ENCODE measurements at regions not wholly inside any gene's neighbourhood (a gene's known extent, or its start where the extent isn't known, plus 50 kb on each side); places are given as distances from the start of the nearest gene placed in this dataset.

GRCh38 chr14:42224053-42224888 is 617.6 kb downstream of the LRFN5 start:
- intact Hi-C loops (cut with micrococcal nuclease; ENCODE audit: unreplicated experiment) = loop anchor here (5.0 to 10.0 kb wide), 3 partner anchors 297 to 1571 kb away; no protein-coding TSS in a partner anchor
- TF ChIP-seq CTCF (conservative IDR thresholded peaks at IDR 0.05; ENCODE audit: low read depth, low read length) (peak; percentile 93), EZH2 (IDR thresholded peaks at IDR 0.05; ENCODE audit: borderline replicate concordance, low read depth, low read length, poor library complexity, severe bottlenecking) (no peak)
- peaks cover 13% of the 10 kb centered on the region for H3K4me1 ChIP-seq (ENCODE audit: insufficient read depth, low read length, poor library complexity, severe bottlenecking)
- peak; percentile 87 for DNase-seq (ENCODE audit: low spot score)
- no peak overlapping the region for H3K4me3 ChIP-seq (ENCODE audit: low read depth, low read length, poor library complexity, severe bottlenecking)
- POLR2A ChIA-PET (ENCODE audit: low non-redundant PET) = no interaction called here
- CTCF ChIA-PET = no interaction called here
- H3K27me3 ChIP-seq (replicated peaks; ENCODE audit: insufficient read depth, low read depth, low read length, poor library complexity) = no peaks in the 10 kb centered on the region
- no peaks in the 10 kb centered on the region for H3K36me3 ChIP-seq (ENCODE audit: insufficient read depth, low read length, poor library complexity, severe bottlenecking)
- BruUV-seq (replicated peaks) = no TSS peak
- no peak overlapping the region for H3K27ac ChIP-seq (ENCODE audit: low read depth, low read length, poor library complexity, severe bottlenecking)
- H3K9me3 ChIP-seq (ENCODE audit: low read depth, low read length, poor library complexity, severe bottlenecking) = no peaks in the 10 kb centered on the region

GRCh38 chr14:42222924-42223471 is 616.3 kb downstream of the LRFN5 start:
- no peaks in the 10 kb centered on the region for H3K36me3 ChIP-seq (ENCODE audit: insufficient read depth, low read length, poor library complexity, severe bottlenecking)
- ChIA-PET POLR2A (ENCODE audit: low non-redundant PET) (no interaction called here), CTCF (no interaction called here)
- no peak for TF ChIP-seq EZH2 (IDR thresholded peaks at IDR 0.05; ENCODE audit: borderline replicate concordance, low read depth, low read length, poor library complexity, severe bottlenecking)
- no peak for TF ChIP-seq CTCF (conservative IDR thresholded peaks at IDR 0.05; ENCODE audit: low read depth, low read length)
- DNase-seq (ENCODE audit: low spot score) = peak; percentile 48
- no peaks in the 10 kb centered on the region for H3K9me3 ChIP-seq (ENCODE audit: low read depth, low read length, poor library complexity, severe bottlenecking)
- no TSS peak for BruUV-seq (replicated peaks)
- intact Hi-C loops (cut with micrococcal nuclease; ENCODE audit: unreplicated experiment) = loop anchor here (5.0 to 10.0 kb wide), 3 partner anchors 296 to 1572 kb away; no protein-coding TSS in a partner anchor
- no peaks in the 10 kb centered on the region for H3K27me3 ChIP-seq (replicated peaks; ENCODE audit: insufficient read depth, low read depth, low read length, poor library complexity)
- peaks cover 13% of the 10 kb centered on the region for H3K4me1 ChIP-seq (ENCODE audit: insufficient read depth, low read length, poor library complexity, severe bottlenecking)
- H3K4me3 ChIP-seq (ENCODE audit: low read depth, low read length, poor library complexity, severe bottlenecking) = no peak overlapping the region
- no peak overlapping the region for H3K27ac ChIP-seq (ENCODE audit: low read depth, low read length, poor library complexity, severe bottlenecking)

- DNase-seq (ENCODE audit: low spot score) = no peak
- intact Hi-C loops (cut with micrococcal nuclease; ENCODE audit: unreplicated experiment) = no loop called here
- Histone ChIP-seq H3K27ac (ENCODE audit: low read depth, low read length, poor library complexity, severe bottlenecking) (no peak overlapping the region), H3K27me3 (replicated peaks; ENCODE audit: insufficient read depth, low read depth, low read length, poor library complexity) (no peaks in the 10 kb centered on the region), H3K4me3 (ENCODE audit: low read depth, low read length, poor library complexity, severe bottlenecking) (no peak overlapping the region), H3K36me3 (ENCODE audit: insufficient read depth, low read length, poor library complexity, severe bottlenecking) (no peaks in the 10 kb centered on the region), H3K9me3 (ENCODE audit: low read depth, low read length, poor library complexity, severe bottlenecking) (no peaks in the 10 kb centered on the region), H3K4me1 (ENCODE audit: insufficient read depth, low read length, poor library complexity, severe bottlenecking) (no peaks in the 10 kb centered on the region)
- POLR2A ChIA-PET (ENCODE audit: low non-redundant PET) = no interaction called here
- BruUV-seq (replicated peaks) = no TSS peak
- TF ChIP-seq CTCF (conservative IDR thresholded peaks at IDR 0.05; ENCODE audit: low read depth, low read length) (no peak), EZH2 (IDR thresholded peaks at IDR 0.05; ENCODE audit: borderline replicate concordance, low read depth, low read length, poor library complexity, severe bottlenecking) (no peak)
- CTCF ChIA-PET = no interaction called here
These were observed 608.4 kb downstream of the LRFN5 start for GRCh38 chr14:42214981-42215491.
